ENCODE measurements at regions not wholly inside any gene's neighbourhood (a gene's known extent, or its start where the extent isn't known, plus 50 kb on each side); places are given as distances from the start of the nearest gene placed in this dataset.

GRCh38 chr3:168407381-168407780 is 311.7 kb upstream of the GOLIM4 start:
- DNase-seq: no peak
- intact Hi-C loops (cut with DNase I): no loop called here

GRCh38 chr3:168405288-168405687 is 309.6 kb upstream of the GOLIM4 start:
- intact Hi-C loops (cut with DNase I): no loop called here
- DNase-seq: no peak

GRCh38 chr3:168398371-168399025 is 302.8 kb upstream of the GOLIM4 start:
- no peak for DNase-seq
- intact Hi-C loops (cut with DNase I): no loop called here

- no peak for DNase-seq
- intact Hi-C loops (cut with DNase I): no loop called here
Measured at GRCh38 chr3:168396861-168397260, 301.1 kb upstream of the GOLIM4 start.

GRCh38 chr3:168395551-168395950 is 299.8 kb upstream of the GOLIM4 start:
- DNase-seq: no peak
- intact Hi-C loops (cut with DNase I): no loop called here

- intact Hi-C loops (cut with DNase I): no loop called here
- DNase-seq: no peak
Measured at GRCh38 chr3:168394439-168394838, 298.7 kb upstream of the GOLIM4 start.

- intact Hi-C loops (cut with DNase I): no loop called here
- no peak for DNase-seq
Measured at GRCh38 chr3:168386301-168386700, 290.6 kb upstream of the GOLIM4 start.

- DNase-seq: no peak
- intact Hi-C loops (cut with DNase I): no loop called here
Measured at GRCh38 chr3:168384990-168385389, 289.3 kb upstream of the GOLIM4 start.

- DNase-seq: no peak
- intact Hi-C loops (cut with DNase I): no loop called here
Measured at GRCh38 chr3:168383573-168383972, 287.8 kb upstream of the GOLIM4 start.

GRCh38 chr3:168371846-168372245 is 276.1 kb upstream of the GOLIM4 start:
- intact Hi-C loops (cut with DNase I): no loop called here
- DNase-seq: no peak

GRCh38 chr3:168364967-168365366 is 269.2 kb upstream of the GOLIM4 start:
- DNase-seq: no peak

GRCh38 chr3:168362661-168363247 is 267.0 kb upstream of the GOLIM4 start:
- intact Hi-C loops (cut with DNase I): no loop called here
- DNase-seq: no peak

More at GRCh38 chr3:168364967-168365366, 269.2 kb upstream of the GOLIM4 start:
- intact Hi-C loops (cut with DNase I): no loop called here

GRCh38 chr3:168362156-168362555 is 266.4 kb upstream of the GOLIM4 start:
- no peak for DNase-seq
- intact Hi-C loops (cut with DNase I): no loop called here

- intact Hi-C loops (cut with DNase I): no loop called here
Measured at GRCh38 chr3:168360993-168361392, 265.3 kb upstream of the GOLIM4 start.

GRCh38 chr3:168342946-168343850 is 247.5 kb upstream of the GOLIM4 start:
- no peak for DNase-seq
- intact Hi-C loops (cut with DNase I): no loop called here

More at GRCh38 chr3:168360993-168361392, 265.3 kb upstream of the GOLIM4 start:
- no peak for DNase-seq

GRCh38 chr3:168341956-168342936 is 246.5 kb upstream of the GOLIM4 start:
- DNase-seq: no peak
- intact Hi-C loops (cut with DNase I): no loop called here

- no peak for DNase-seq
- intact Hi-C loops (cut with DNase I): no loop called here
Measured at GRCh38 chr3:168341192-168341815, 245.6 kb upstream of the GOLIM4 start.

GRCh38 chr3:168338161-168338560 is 242.4 kb upstream of the GOLIM4 start:
- no peak for DNase-seq
- intact Hi-C loops (cut with DNase I): no loop called here

- intact Hi-C loops (cut with DNase I): no loop called here
- DNase-seq: no peak
Measured at GRCh38 chr3:168336276-168336675, 240.6 kb upstream of the GOLIM4 start.

Measured in head of caudate nucleus (tissue), 42 donors.